HEK293 (cell line): ENCODE measurements at regions not wholly inside any gene's neighbourhood (a gene's known extent, or its start where the extent isn't known, plus 50 kb on each side); places are given as distances from the start of the nearest gene placed in this dataset.

ENCODE experiments used
- HOXC10 ChIP-seq: sonication (generic); formaldehyde crosslinking; IDR thresholded peaks from 2 replicates; pipeline ENCODE4 v1.8.1; 2023; ENCODE audit warnings: mild to moderate bottlenecking, missing genetic modification reagents
- KLF8 ChIP-seq: fragments of 450-650 bp; formaldehyde crosslinking; IDR thresholded peaks from 2 replicates; pipeline ENCODE4 v1.5.1; 2016; ENCODE audit warnings: missing biosample characterization, missing genetic modification characterization
- PBX3 ChIP-seq: sonication (generic); formaldehyde crosslinking; IDR thresholded peaks from 2 replicates; pipeline ENCODE4 v1.8.1; 2022; ENCODE audit warnings: mild to moderate bottlenecking, moderate library complexity, missing genetic modification reagents
- PRDM6 ChIP-seq: fragments of 450-650 bp; formaldehyde crosslinking; IDR thresholded peaks from 2 replicates; pipeline ENCODE4 v1.5.1; 2017; ENCODE audit warnings: missing biosample characterization, missing genetic modification characterization
- SETDB1 ChIP-seq: IDR thresholded peaks from one replicate; pipeline ENCODE4 v1.6.1; 2017; ENCODE audit warnings: mild to moderate bottlenecking, low read length, moderate library complexity, mixed read lengths; ENCODE audit not compliant: insufficient read length
- ZBTB48 ChIP-seq: fragments of 450-650 bp; formaldehyde crosslinking; IDR thresholded peaks from 2 replicates; pipeline ENCODE4 v1.5.1; 2016; ENCODE audit warnings: missing biosample characterization, missing genetic modification characterization
- ZBTB7A ChIP-seq: fragments of 450-650 bp; formaldehyde crosslinking; IDR thresholded peaks from 2 replicates; pipeline ENCODE4 v1.5.1; 2016; ENCODE audit warnings: low read depth, missing biosample characterization, missing genetic modification characterization
- ZNF132 ChIP-seq: fragments of 450-650 bp; formaldehyde crosslinking; IDR thresholded peaks from 2 replicates; pipeline ENCODE4 v1.5.1; 2017; ENCODE audit warnings: missing biosample characterization, missing genetic modification characterization, borderline replicate concordance
- ZNF157 ChIP-seq: fragments of 450-650 bp; formaldehyde crosslinking; IDR thresholded peaks from 2 replicates; pipeline ENCODE4 v1.5.1; 2016; ENCODE audit warnings: missing biosample characterization, missing genetic modification characterization
- ZNF211 ChIP-seq: fragments of 450-650 bp; formaldehyde crosslinking; IDR thresholded peaks from 2 replicates; pipeline ENCODE4 v1.5.1; 2016; ENCODE audit warnings: low read depth, missing biosample characterization, missing genetic modification characterization
- ZNF223 ChIP-seq: fragments of 450-650 bp; formaldehyde crosslinking; IDR thresholded peaks from 2 replicates; pipeline ENCODE4 v1.5.1; 2016; ENCODE audit warnings: missing biosample characterization, missing genetic modification characterization
- ZNF248 ChIP-seq: fragments of 450-650 bp; formaldehyde crosslinking; IDR thresholded peaks from 2 replicates; pipeline ENCODE4 v1.5.1; 2017; ENCODE audit warnings: missing biosample characterization, missing genetic modification characterization
- ZNF311 ChIP-seq: fragments of 450-650 bp; formaldehyde crosslinking; IDR thresholded peaks from 2 replicates; pipeline ENCODE4 v1.5.1; 2017; ENCODE audit warnings: missing biosample characterization, missing genetic modification characterization, borderline replicate concordance
- ZNF335 ChIP-seq: fragments of 450-650 bp; formaldehyde crosslinking; conservative IDR thresholded peaks from 2 replicates; pipeline ENCODE4 v1.5.1; 2016; ENCODE audit warnings: missing biosample characterization, missing genetic modification characterization
- ZNF394 ChIP-seq: fragments of 450-650 bp; formaldehyde crosslinking; IDR thresholded peaks from 2 replicates; pipeline ENCODE4 v1.5.1; 2016; ENCODE audit warnings: missing biosample characterization, missing genetic modification characterization, mild to moderate bottlenecking, moderate library complexity, borderline replicate concordance
- ZNF48 ChIP-seq: fragments of 450-650 bp; formaldehyde crosslinking; IDR thresholded peaks from 2 replicates; pipeline ENCODE4 v1.5.1; 2016; ENCODE audit warnings: missing biosample characterization, missing genetic modification characterization
- ZNF501 ChIP-seq: fragments of 450-650 bp; formaldehyde crosslinking; IDR thresholded peaks from 2 replicates; pipeline ENCODE4 v1.5.1; 2016; ENCODE audit warnings: missing biosample characterization, missing genetic modification characterization
- ZNF558 ChIP-seq: fragments of 450-650 bp; formaldehyde crosslinking; IDR thresholded peaks from 2 replicates; pipeline ENCODE4 v1.5.1; 2016; ENCODE audit warnings: missing biosample characterization, missing genetic modification characterization
- ZNF621 ChIP-seq: fragments of 450-650 bp; formaldehyde crosslinking; IDR thresholded peaks from 2 replicates; pipeline ENCODE4 v1.5.1; 2017; ENCODE audit warnings: missing biosample characterization, missing genetic modification characterization
- ZNF792 ChIP-seq: fragments of 450-650 bp; formaldehyde crosslinking; IDR thresholded peaks from 2 replicates; pipeline ENCODE4 v1.5.1; 2016; ENCODE audit warnings: missing biosample characterization, missing genetic modification characterization
- TF ChIP-seq, protein P1 (sequence below): fragments of 450-650 bp; formaldehyde crosslinking; IDR thresholded peaks from 2 replicates; pipeline ENCODE4 v1.5.1; 2016; ENCODE audit warnings: missing biosample characterization, missing genetic modification characterization
- TF ChIP-seq, protein P2 (sequence below): fragments of 450-650 bp; formaldehyde crosslinking; IDR thresholded peaks from 2 replicates; pipeline ENCODE4 v1.5.1; 2016; ENCODE audit warnings: missing biosample characterization, missing genetic modification characterization, low read depth
- TF ChIP-seq, protein P3 (sequence below): fragments of 450-650 bp; formaldehyde crosslinking; IDR thresholded peaks from 2 replicates; pipeline ENCODE4 v1.5.0; 2017; ENCODE audit warnings: missing biosample characterization, missing genetic modification characterization, borderline replicate concordance
- TF ChIP-seq, protein P4 (sequence below): fragments of 450-650 bp; formaldehyde crosslinking; IDR thresholded peaks from 2 replicates; pipeline ENCODE4 v1.5.1; 2016; ENCODE audit warnings: missing biosample characterization, missing genetic modification characterization, borderline replicate concordance

DNA sequence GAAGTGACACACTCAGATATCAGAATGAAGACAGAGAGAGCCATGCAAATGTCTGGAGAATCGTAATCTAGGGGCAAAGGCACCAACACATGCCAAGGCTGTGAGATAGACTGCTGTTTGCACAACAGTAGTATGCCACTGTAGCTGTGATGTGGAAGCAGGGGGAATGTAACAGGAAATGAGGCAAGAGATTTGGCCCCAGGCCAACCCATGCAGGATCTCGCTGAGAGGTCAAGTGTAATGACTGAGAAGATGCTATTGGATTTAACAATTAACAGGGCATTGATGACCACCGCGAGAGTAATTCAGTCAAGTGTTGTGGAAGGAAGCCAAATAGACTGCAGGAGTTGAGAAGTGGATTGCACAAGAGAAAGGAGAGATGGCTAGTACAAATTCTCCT, 107.3 kb upstream of the ST6GALNAC5 start (continued):
- TF ChIP-seq, protein P1, sequence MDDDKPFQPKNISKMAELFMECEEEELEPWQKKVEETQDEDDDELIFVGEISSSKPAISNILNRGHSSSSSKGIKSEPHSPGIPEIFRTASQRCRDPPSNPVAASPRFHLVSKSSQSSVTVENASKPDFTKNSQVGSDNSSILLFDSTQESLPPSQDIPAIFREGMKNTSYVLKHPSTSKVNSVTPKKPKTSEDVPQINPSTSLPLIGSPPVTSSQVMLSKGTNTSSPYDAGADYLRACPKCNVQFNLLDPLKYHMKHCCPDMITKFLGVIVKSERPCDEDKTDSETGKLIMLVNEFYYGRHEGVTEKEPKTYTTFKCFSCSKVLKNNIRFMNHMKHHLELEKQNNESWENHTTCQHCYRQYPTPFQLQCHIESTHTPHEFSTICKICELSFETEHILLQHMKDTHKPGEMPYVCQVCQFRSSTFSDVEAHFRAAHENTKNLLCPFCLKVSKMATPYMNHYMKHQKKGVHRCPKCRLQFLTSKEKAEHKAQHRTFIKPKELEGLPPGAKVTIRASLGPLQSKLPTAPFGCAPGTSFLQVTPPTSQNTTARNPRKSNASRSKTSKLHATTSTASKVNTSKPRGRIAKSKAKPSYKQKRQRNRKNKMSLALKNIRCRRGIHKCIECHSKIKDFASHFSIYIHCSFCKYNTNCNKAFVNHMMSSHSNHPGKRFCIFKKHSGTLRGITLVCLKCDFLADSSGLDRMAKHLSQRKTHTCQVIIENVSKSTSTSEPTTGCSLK (tag by site-specific recombination) = no peak
- TF ChIP-seq ZNF621 (tag by site-specific recombination) (no peak), ZNF558 (tag by site-specific recombination) (peak; percentile 87; the same call in 1 of the 2 replicates), PBX3 (CRISPR knock-in tag) (no peak), ZNF223 (tag by site-specific recombination) (no peak), ZBTB48 (tag by site-specific recombination) (no peak), ZNF157 (no peak), SETDB1 (no peak), HOXC10 (CRISPR knock-in tag) (no peak), ZNF792 (tag by site-specific recombination) (no peak), KLF8 (tag by site-specific recombination) (no peak), ZNF248 (tag by site-specific recombination) (no peak), ZBTB7A (tag by site-specific recombination) (no peak), ZNF394 (tag by site-specific recombination) (peak; percentile 61; the same call in 1 of the 2 replicates), ZNF132 (tag by site-specific recombination) (0 out of 2 replicates have a peak, but pooled peaks have one; percentile 21), ZNF501 (no peak), ZNF311 (no peak), ZNF335 (tag by site-specific recombination) (no peak; the same call in 1 of the 2 replicates), PRDM6 (tag by site-specific recombination) (peak; percentile 78), ZNF211 (tag by site-specific recombination) (no peak), ZNF48 (tag by site-specific recombination) (no peak)
- TF ChIP-seq, protein P2, sequence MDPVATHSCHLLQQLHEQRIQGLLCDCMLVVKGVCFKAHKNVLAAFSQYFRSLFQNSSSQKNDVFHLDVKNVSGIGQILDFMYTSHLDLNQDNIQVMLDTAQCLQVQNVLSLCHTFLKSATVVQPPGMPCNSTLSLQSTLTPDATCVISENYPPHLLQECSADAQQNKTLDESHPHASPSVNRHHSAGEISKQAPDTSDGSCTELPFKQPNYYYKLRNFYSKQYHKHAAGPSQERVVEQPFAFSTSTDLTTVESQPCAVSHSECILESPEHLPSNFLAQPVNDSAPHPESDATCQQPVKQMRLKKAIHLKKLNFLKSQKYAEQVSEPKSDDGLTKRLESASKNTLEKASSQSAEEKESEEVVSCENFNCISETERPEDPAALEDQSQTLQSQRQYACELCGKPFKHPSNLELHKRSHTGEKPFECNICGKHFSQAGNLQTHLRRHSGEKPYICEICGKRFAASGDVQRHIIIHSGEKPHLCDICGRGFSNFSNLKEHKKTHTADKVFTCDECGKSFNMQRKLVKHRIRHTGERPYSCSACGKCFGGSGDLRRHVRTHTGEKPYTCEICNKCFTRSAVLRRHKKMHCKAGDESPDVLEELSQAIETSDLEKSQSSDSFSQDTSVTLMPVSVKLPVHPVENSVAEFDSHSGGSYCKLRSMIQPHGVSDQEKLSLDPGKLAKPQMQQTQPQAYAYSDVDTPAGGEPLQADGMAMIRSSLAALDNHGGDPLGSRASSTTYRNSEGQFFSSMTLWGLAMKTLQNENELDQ (tag by site-specific recombination) = no peak
- TF ChIP-seq, protein P3, sequence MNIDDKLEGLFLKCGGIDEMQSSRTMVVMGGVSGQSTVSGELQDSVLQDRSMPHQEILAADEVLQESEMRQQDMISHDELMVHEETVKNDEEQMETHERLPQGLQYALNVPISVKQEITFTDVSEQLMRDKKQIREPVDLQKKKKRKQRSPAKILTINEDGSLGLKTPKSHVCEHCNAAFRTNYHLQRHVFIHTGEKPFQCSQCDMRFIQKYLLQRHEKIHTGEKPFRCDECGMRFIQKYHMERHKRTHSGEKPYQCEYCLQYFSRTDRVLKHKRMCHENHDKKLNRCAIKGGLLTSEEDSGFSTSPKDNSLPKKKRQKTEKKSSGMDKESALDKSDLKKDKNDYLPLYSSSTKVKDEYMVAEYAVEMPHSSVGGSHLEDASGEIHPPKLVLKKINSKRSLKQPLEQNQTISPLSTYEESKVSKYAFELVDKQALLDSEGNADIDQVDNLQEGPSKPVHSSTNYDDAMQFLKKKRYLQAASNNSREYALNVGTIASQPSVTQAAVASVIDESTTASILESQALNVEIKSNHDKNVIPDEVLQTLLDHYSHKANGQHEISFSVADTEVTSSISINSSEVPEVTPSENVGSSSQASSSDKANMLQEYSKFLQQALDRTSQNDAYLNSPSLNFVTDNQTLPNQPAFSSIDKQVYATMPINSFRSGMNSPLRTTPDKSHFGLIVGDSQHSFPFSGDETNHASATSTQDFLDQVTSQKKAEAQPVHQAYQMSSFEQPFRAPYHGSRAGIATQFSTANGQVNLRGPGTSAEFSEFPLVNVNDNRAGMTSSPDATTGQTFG (tag by site-specific recombination) = no peak
- TF ChIP-seq, protein P4, sequence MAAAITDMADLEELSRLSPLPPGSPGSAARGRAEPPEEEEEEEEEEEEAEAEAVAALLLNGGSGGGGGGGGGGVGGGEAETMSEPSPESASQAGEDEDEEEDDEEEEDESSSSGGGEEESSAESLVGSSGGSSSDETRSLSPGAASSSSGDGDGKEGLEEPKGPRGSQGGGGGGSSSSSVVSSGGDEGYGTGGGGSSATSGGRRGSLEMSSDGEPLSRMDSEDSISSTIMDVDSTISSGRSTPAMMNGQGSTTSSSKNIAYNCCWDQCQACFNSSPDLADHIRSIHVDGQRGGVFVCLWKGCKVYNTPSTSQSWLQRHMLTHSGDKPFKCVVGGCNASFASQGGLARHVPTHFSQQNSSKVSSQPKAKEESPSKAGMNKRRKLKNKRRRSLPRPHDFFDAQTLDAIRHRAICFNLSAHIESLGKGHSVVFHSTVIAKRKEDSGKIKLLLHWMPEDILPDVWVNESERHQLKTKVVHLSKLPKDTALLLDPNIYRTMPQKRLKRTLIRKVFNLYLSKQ (tag by site-specific recombination) = no peak
